Endodermal cell (in vitro differentiated cells): ENCODE measurements at regions not wholly inside any gene's neighbourhood (a gene's known extent, or its start where the extent isn't known, plus 50 kb on each side); places are given as distances from the start of the nearest gene placed in this dataset.

Source experiments
- DNase-seq: peaks from one replicate; pipeline ENCODE4 v3.0.0-alpha.2; 2017
- H3K27ac ChIP-seq: 2 replicates; pipeline ENCODE4 v1.5.1; 2013; ENCODE audit warnings: mild to moderate bottlenecking, low read depth, low read length, moderate library complexity
- H3K27me3 ChIP-seq: 2 replicates; pipeline ENCODE4 v1.6.1; 2013; ENCODE audit warnings: mild to moderate bottlenecking, low read length, moderate library complexity; ENCODE audit not compliant: insufficient read depth, control insufficient read depth, poor library complexity, severe bottlenecking
- H3K36me3 ChIP-seq: 2 replicates; pipeline ENCODE4 v1.7.0; 2013; ENCODE audit warnings: mild to moderate bottlenecking, low read length, moderate library complexity; ENCODE audit not compliant: control insufficient read depth, insufficient read depth
- H3K4me1 ChIP-seq: one replicate; pipeline ENCODE4 v1.7.0; 2013; ENCODE audit warnings: low read length; ENCODE audit not compliant: control insufficient read depth, insufficient read depth
- H3K4me3 ChIP-seq: 2 replicates; pipeline ENCODE4 v1.5.1; 2013; ENCODE audit warnings: mild to moderate bottlenecking, low read length, moderate library complexity
- H3K9ac ChIP-seq: 2 replicates; pipeline ENCODE4 v1.6.1; 2013; ENCODE audit warnings: mild to moderate bottlenecking, low read length, moderate library complexity; ENCODE audit not compliant: poor library complexity, severe bottlenecking; ENCODE audit errors: extremely low read depth
- H3K9me3 ChIP-seq: 2 replicates; pipeline ENCODE4 v1.6.1; 2013; ENCODE audit warnings: mild to moderate bottlenecking, low read length, moderate library complexity; ENCODE audit not compliant: control insufficient read depth
- H3K27ac Mint-ChIP-seq: 2 replicates; pipeline ENCODE4 v1.8.0; 2020; ENCODE audit warnings: mixed read lengths
- H3K27me3 Mint-ChIP-seq: 2 replicates; pipeline ENCODE4 v1.8.0; 2021; ENCODE audit warnings: mild to moderate bottlenecking, mixed read lengths; ENCODE audit not compliant: insufficient read depth
- H3K36me3 Mint-ChIP-seq: 2 replicates; pipeline ENCODE4 v1.8.0; 2020; ENCODE audit warnings: low read depth, mixed read lengths
- H3K4me1 Mint-ChIP-seq: 2 replicates; pipeline ENCODE4 v1.8.0; 2020; ENCODE audit warnings: mixed read lengths
- H3K4me3 Mint-ChIP-seq: 2 replicates; pipeline ENCODE4 v1.8.0; 2020; ENCODE audit warnings: mild to moderate bottlenecking, moderate library complexity, mixed read lengths
- H3K9me3 Mint-ChIP-seq: 2 replicates; pipeline ENCODE4 v1.8.0; 2020; ENCODE audit warnings: mild to moderate bottlenecking, mixed read lengths
- WGBS, 2 experiments: methylation state at CpG; one replicate each; pipeline versions ENCODE4 v1.1.5 to v1.1.7; 2013; ENCODE audit warnings: missing lambda C conversion rate in 2 of 2, mixed read lengths in 1 of 2; ENCODE audit not compliant: insufficient coverage in 1 of 2, insufficient read length in 1 of 2; 5-methylcytosine and 5-hydroxymethylcytosine counted together
- TF ChIP-seq, protein P1 (sequence below): fragments of 200-600 bp; sonication (generic); conservative IDR thresholded peaks from 2 replicates; pipeline ENCODE4 v1.5.0; 2021; ENCODE audit warnings: antibody characterized with exemption, mild to moderate bottlenecking

DNA sequence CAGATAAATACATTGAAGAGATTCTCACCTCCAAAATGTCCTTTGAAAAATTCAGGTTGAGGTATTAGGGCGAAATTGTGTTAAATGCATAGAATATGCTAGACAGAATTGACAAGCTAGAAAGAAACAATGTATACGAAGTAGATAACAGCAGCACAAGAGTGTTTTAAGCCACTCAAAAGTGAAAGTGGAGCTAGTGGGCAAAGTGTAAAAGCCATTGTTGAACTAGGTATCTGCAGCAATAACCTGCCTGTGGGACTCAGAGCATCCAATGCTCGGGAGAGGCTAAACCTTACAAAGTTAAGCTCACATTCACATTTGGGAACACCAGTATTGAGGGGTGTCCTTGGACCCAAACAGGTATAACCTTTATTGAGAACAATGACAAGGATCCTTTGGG is 180.6 kb upstream of the TMPO start:
- Mint-ChIP-seq H3K27ac (no peak overlapping the region), H3K4me3 (no peak overlapping the region), H3K27me3 (peaks cover 2% of the 10 kb centered on the region), H3K36me3 (no peaks in the 10 kb centered on the region), H3K4me1 (no peaks in the 10 kb centered on the region), H3K9me3 (no peaks in the 10 kb centered on the region)
- Histone ChIP-seq H3K27me3 (no peaks in the 10 kb centered on the region), H3K4me3 (no peak overlapping the region), H3K36me3 (no peaks in the 10 kb centered on the region), H3K9me3 (no peaks in the 10 kb centered on the region), H3K27ac (no peak overlapping the region), H3K4me1 (no peaks in the 10 kb centered on the region), H3K9ac (no peak overlapping the region)
- DNase-seq = no peak
- TF ChIP-seq, protein P1, sequence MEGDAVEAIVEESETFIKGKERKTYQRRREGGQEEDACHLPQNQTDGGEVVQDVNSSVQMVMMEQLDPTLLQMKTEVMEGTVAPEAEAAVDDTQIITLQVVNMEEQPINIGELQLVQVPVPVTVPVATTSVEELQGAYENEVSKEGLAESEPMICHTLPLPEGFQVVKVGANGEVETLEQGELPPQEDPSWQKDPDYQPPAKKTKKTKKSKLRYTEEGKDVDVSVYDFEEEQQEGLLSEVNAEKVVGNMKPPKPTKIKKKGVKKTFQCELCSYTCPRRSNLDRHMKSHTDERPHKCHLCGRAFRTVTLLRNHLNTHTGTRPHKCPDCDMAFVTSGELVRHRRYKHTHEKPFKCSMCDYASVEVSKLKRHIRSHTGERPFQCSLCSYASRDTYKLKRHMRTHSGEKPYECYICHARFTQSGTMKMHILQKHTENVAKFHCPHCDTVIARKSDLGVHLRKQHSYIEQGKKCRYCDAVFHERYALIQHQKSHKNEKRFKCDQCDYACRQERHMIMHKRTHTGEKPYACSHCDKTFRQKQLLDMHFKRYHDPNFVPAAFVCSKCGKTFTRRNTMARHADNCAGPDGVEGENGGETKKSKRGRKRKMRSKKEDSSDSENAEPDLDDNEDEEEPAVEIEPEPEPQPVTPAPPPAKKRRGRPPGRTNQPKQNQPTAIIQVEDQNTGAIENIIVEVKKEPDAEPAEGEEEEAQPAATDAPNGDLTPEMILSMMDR = no peak
- WGBS, 2 experiments = 89 to 92% methylated on average over 2 to 3 of the region's 3 CpGs

DNA sequence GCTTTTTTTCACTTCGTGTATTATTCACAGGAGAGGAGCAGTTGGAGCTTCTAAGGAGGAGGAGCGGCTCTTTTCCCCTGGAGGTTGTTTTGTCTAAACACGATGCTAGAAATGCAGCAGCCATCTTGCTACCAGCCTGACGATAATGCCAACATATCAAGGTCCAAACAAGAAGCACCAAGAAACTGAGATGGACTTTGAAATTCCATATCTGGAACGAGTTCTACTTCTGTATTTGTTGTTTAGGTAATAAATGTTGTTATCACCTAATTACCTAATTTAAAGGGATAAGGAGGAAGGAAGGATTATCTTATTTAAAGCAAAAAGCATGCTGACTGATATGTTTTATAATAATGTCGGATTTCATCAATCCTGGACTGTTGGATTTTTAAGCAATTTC is 174.4 kb upstream of the TMPO start:
- H3K9me3 Mint-ChIP-seq = peaks cover 7% of the 10 kb centered on the region
- peaks cover 4% of the 10 kb centered on the region for H3K36me3 Mint-ChIP-seq
- no peak overlapping the region for H3K4me3 Mint-ChIP-seq
- peaks cover 2% of the 10 kb centered on the region for H3K27me3 Mint-ChIP-seq
- 96 to 97% methylated on average over 3 to 5 of the region's 6 CpGs for WGBS, 2 experiments
- H3K27me3 ChIP-seq = no peaks in the 10 kb centered on the region
- DNase-seq = no peak
- H3K4me3 ChIP-seq = no peak overlapping the region
- no peaks in the 10 kb centered on the region for H3K4me1 ChIP-seq
- TF ChIP-seq, protein P1 = no peak
- H3K36me3 ChIP-seq = no peaks in the 10 kb centered on the region
- no peak overlapping the region for H3K9ac ChIP-seq
- H3K27ac ChIP-seq = no peak overlapping the region
- peaks cover 15% of the 10 kb centered on the region for H3K9me3 ChIP-seq
- no peak overlapping the region for H3K27ac Mint-ChIP-seq
- peaks cover 26% of the 10 kb centered on the region for H3K4me1 Mint-ChIP-seq

DNA sequence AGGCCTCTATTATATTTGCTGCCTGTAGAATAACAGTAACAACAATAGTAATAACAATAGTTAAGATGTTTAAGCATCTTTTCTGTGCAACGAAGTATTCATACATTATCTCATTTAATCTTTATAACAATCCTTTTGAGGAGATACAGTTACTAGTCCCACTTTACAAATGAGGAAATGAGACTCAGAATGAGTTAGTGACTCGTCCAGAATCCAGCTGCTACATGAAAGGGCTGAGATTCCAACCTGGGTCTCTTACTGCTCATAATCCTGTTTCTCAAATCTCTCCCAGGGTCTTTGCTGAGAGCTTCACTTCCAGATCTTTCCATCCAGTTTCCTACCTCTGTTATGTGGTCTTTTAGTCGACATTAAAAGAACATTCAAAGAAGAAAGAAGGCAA is 173.7 kb upstream of the TMPO start:
- Mint-ChIP-seq H3K9me3 (peaks cover 7% of the 10 kb centered on the region), H3K4me1 (peaks cover 26% of the 10 kb centered on the region), H3K4me3 (no peak overlapping the region), H3K27me3 (peaks cover 2% of the 10 kb centered on the region), H3K27ac (no peak overlapping the region), H3K36me3 (peaks cover 4% of the 10 kb centered on the region)
- WGBS, 2 experiments = 84 to 95% methylated on average over 2 to 3 of the region's 3 CpGs
- Histone ChIP-seq H3K27ac (no peak overlapping the region), H3K4me3 (no peak overlapping the region), H3K4me1 (no peaks in the 10 kb centered on the region), H3K9ac (no peak overlapping the region), H3K27me3 (no peaks in the 10 kb centered on the region), H3K9me3 (peaks cover 20% of the 10 kb centered on the region), H3K36me3 (no peaks in the 10 kb centered on the region)
- TF ChIP-seq, protein P1 = no peak
- no peak for DNase-seq
